Neural progenitor cell (in vitro differentiated cells): ENCODE measurements at regions not wholly inside any gene's neighbourhood (a gene's known extent, or its start where the extent isn't known, plus 50 kb on each side); places are given as distances from the start of the nearest gene placed in this dataset.

ENCODE experiments used
- CTCF ChIP-seq: fragments of 200-600 bp; sonication (generic); IDR thresholded peaks from 2 replicates; pipeline ENCODE4 v1.5.1; 2017; ENCODE audit warnings: antibody characterized with exemption, mild to moderate bottlenecking
- EZH2 ChIP-seq: fragments of 200-600 bp; sonication (generic); IDR thresholded peaks from 2 replicates; pipeline ENCODE4 v1.6.1; 2017; ENCODE audit warnings: antibody characterized with exemption, mild to moderate bottlenecking, moderate library complexity

- TF ChIP-seq CTCF (no peak), EZH2 (no peak)
Measured at GRCh38 chr22:47374901-47375575, 612.6 kb downstream of the TBC1D22A start.
